SK-N-SH (cell line): ENCODE measurements at regions not wholly inside any gene's neighbourhood (a gene's known extent, or its start where the extent isn't known, plus 50 kb on each side); places are given as distances from the start of the nearest gene placed in this dataset.

Source experiments
- CTCF ChIA-PET: fragments of 300-600, 350-600 bp; formaldehyde crosslinking; extraction: SDS; loops from one replicate; lab custom pipeline; 2021; lab: Yijun Ruan, JAX
- POLR2A ChIA-PET: fragments of 350-600 bp; sonication (Branson Sonifier 250); formaldehyde crosslinking; extraction: SDS; loops from one replicate; lab custom pipeline; 2020; ENCODE audit warnings: antibody characterized with exemption, inconsistent platforms; lab: Yijun Ruan, JAX
- DNase-seq: peaks from one replicate; pipeline ENCODE4 v3.0.0; 2012
- H2AFZ ChIP-seq: fragments of 200-600 bp; sonication (generic); 2 replicates; pipeline ENCODE4 v1.8.1; 2016; ENCODE audit warnings: antibody characterized with exemption, mild to moderate bottlenecking, low read depth
- H3F3A ChIP-seq: fragments of 200-600 bp; sonication (generic); replicated peaks from 2 replicates; pipeline ENCODE3; 2016; ENCODE audit warnings: antibody characterized with exemption, mild to moderate bottlenecking; ENCODE audit not compliant: insufficient read depth
- H3K27ac ChIP-seq, 2 experiments: fragments of 200-500 bp in 1 of 2; fragments of 200-600 bp in 1 of 2; sonication (Bioruptor generic) in 1 of 2; sonication (generic), shearing (Covaris generic) in 1 of 2; 2 replicates each; pipeline versions ENCODE4 v1.5.1 to v1.6.1; 2014 to 2016; ENCODE audit warnings: low read depth in 2 of 2, inconsistent platforms in 1 of 2, low read length in 1 of 2, mild to moderate bottlenecking in 1 of 2, mixed read lengths in 1 of 2
- H3K27me3 ChIP-seq: fragments of 200-600 bp; sonication (generic), shearing (Covaris generic); 2 replicates; pipeline ENCODE4 v1.6.1; 2016; ENCODE audit warnings: mixed run types; ENCODE audit not compliant: insufficient read depth
- H3K36me3 ChIP-seq, 2 experiments: fragments of 200-500 bp in 1 of 2; fragments of 200-600 bp in 1 of 2; sonication (Bioruptor generic) in 1 of 2; sonication (generic) in 1 of 2; replicated peaks in 1 of 2; 2 replicates each; pipeline versions ENCODE3 to v1.5.1; 2014 to 2016; ENCODE audit warnings: low read length in 1 of 2, mild to moderate bottlenecking in 1 of 2; ENCODE audit not compliant: insufficient read depth in 2 of 2, control insufficient read depth in 1 of 2
- H3K4me1 ChIP-seq, 2 experiments: fragments of 200-500 bp in 1 of 2; fragments of 200-600 bp in 1 of 2; sonication (Bioruptor generic) in 1 of 2; sonication (generic), shearing (Covaris generic) in 1 of 2; 2 replicates each; pipeline versions ENCODE4 v1.5.1 to v1.6.1; 2014 to 2016; ENCODE audit warnings: low read depth in 1 of 2, low read length in 1 of 2, mixed run types in 1 of 2; ENCODE audit not compliant: insufficient read depth in 2 of 2, control insufficient read depth in 1 of 2
- H3K4me2 ChIP-seq: fragments of 200-600 bp; sonication (generic), shearing (Covaris generic); 2 replicates; pipeline ENCODE4 v1.6.1; 2017; ENCODE audit warnings: mixed run types
- H3K4me3 ChIP-seq, 2 experiments: fragments of 200-500 bp in 1 of 2; fragments of 200-600 bp in 1 of 2; sonication (Bioruptor generic) in 1 of 2; sonication (generic), shearing (Covaris generic) in 1 of 2; 2 replicates each; pipeline versions ENCODE4 v1.5.1 to v1.8.1; 2014 to 2016; ENCODE audit warnings: low read depth in 2 of 2, inconsistent platforms in 1 of 2, low read length in 1 of 2, mild to moderate bottlenecking in 1 of 2, mixed read lengths in 1 of 2, moderate library complexity in 1 of 2
- H3K79me2 ChIP-seq: fragments of 200-600 bp; sonication (generic); 2 replicates; pipeline ENCODE4 v1.8.1; 2017; ENCODE audit warnings: mild to moderate bottlenecking; ENCODE audit not compliant: insufficient read depth
- H3K9ac ChIP-seq: fragments of 200-600 bp; sonication (generic); 2 replicates; pipeline ENCODE4 v1.6.1; 2017; ENCODE audit warnings: mixed run types
- H3K9me2 ChIP-seq: fragments of 200-600 bp; sonication (generic); 2 replicates; pipeline ENCODE4 v1.6.1; 2017; ENCODE audit warnings: mixed run types
- H3K9me3 ChIP-seq: fragments of 200-600 bp; sonication (generic); 2 replicates; pipeline ENCODE4 v1.6.1; 2017; ENCODE audit warnings: mixed run types, mild to moderate bottlenecking, moderate library complexity
- H4K20me1 ChIP-seq: fragments of 200-600 bp; sonication (generic); 2 replicates; pipeline ENCODE4 v1.6.1; 2017; ENCODE audit warnings: mild to moderate bottlenecking, mixed run types; ENCODE audit not compliant: insufficient read depth
- FOXJ3 ChIP-seq: sonication (generic); formaldehyde crosslinking; IDR thresholded peaks from 2 replicates; pipeline ENCODE4 v1.5.1; 2020; ENCODE audit warnings: mild to moderate bottlenecking, missing genetic modification reagents
- FOXM1 ChIP-seq: IDR thresholded peaks from 2 replicates; pipeline ENCODE4 v1.4.0; 2012; ENCODE audit warnings: low read depth, mild to moderate bottlenecking
- GATA2 ChIP-seq: sonication (generic); formaldehyde crosslinking; IDR thresholded peaks from 2 replicates; pipeline ENCODE4 v1.5.0; 2020; ENCODE audit warnings: mild to moderate bottlenecking, missing genetic modification reagents
- IRF3 ChIP-seq: fragments of 150-350 bp; IDR thresholded peaks from 2 replicates; pipeline ENCODE4 v1.6.1; 2016; ENCODE audit warnings: mild to moderate bottlenecking, low read depth, low read length
- JUND ChIP-seq: IDR thresholded peaks from 2 replicates; pipeline ENCODE4 v1.4.0; 2012
- NRF1 ChIP-seq: IDR thresholded peaks from 2 replicates; pipeline ENCODE4 v1.6.1; 2012; ENCODE audit warnings: low read depth, mild to moderate bottlenecking, low read length
- POLR2AphosphoS5 ChIP-seq: IDR thresholded peaks from 2 replicates; pipeline ENCODE4 v1.6.1; 2012; ENCODE audit warnings: low read depth, low read length
- RFX5 ChIP-seq: IDR thresholded peaks from 2 replicates; pipeline ENCODE4 v1.6.1; 2012; ENCODE audit warnings: mild to moderate bottlenecking, improper control_type of control experiment, low read length
- SMC3 ChIP-seq: IDR thresholded peaks from 2 replicates; pipeline ENCODE4 v1.6.1; 2012; ENCODE audit warnings: low read depth, low read length, improper control_type of control experiment
- TAF1 ChIP-seq: IDR thresholded peaks from 2 replicates; pipeline ENCODE4 v1.6.1; 2012; ENCODE audit warnings: low read depth, mild to moderate bottlenecking, low read length, moderate library complexity, borderline replicate concordance
- TCF12 ChIP-seq: IDR thresholded peaks from 2 replicates; pipeline ENCODE4 v1.4.0; 2012
- TEAD4 ChIP-seq: IDR thresholded peaks from 2 replicates; pipeline ENCODE4 v1.4.0; 2012; ENCODE audit warnings: mild to moderate bottlenecking, borderline replicate concordance; ENCODE audit not compliant: insufficient read depth
- USF1 ChIP-seq: IDR thresholded peaks from 2 replicates; pipeline ENCODE4 v1.4.0; 2012; ENCODE audit warnings: low read depth, borderline replicate concordance
- ZBTB33 ChIP-seq: IDR thresholded peaks from 2 replicates; pipeline ENCODE4 v1.4.0; 2012; ENCODE audit warnings: low read depth, borderline replicate concordance
- WGBS: methylation state at CpG from one replicate; pipeline ENCODE4 v1.1.6; 2017; ENCODE audit warnings: low lambda C conversion rate; 5-methylcytosine and 5-hydroxymethylcytosine counted together

GRCh38 chrX:143935601-143936000 lies 51.7 kb downstream of the UBE2NL start:
- Histone ChIP-seq H3K79me2 (no peaks in the 10 kb centered on the region), H2AFZ (no peak overlapping the region), H3F3A (no peaks in the 10 kb centered on the region), H3K9me3 (no peaks in the 10 kb centered on the region; the same call in 1 of the 2 replicates), H3K4me2 (no peak overlapping the region), H3K9ac (no peak overlapping the region), H3K4me1 (no peaks in the 10 kb centered on the region), H3K36me3 (no peaks in the 10 kb centered on the region), H3K27ac (no peak overlapping the region), H4K20me1 (no peaks in the 10 kb centered on the region), H3K9me2 (no peaks in the 10 kb centered on the region), H3K4me3 (no peak overlapping the region), H3K27me3 (no peaks in the 10 kb centered on the region)
- ChIA-PET POLR2A (no interaction called here), CTCF (no interaction called here)
- no peak for TF ChIP-seq TAF1
- TF ChIP-seq IRF3, result no peak
- TF ChIP-seq POLR2AphosphoS5, result no peak
- no peak for TF ChIP-seq ZBTB33
- no peak for TF ChIP-seq USF1
- WGBS, result 3% methylated on average over 3 of the region's 3 CpGs
- no peak for DNase-seq

GRCh38 chrX:143940119-143940518 lies 56.2 kb downstream of the UBE2NL start:
- no peak for DNase-seq
- H3K4me3 ChIP-seq, result no peak overlapping the region
- TF ChIP-seq ZBTB33 (no peak), RFX5 (no peak), TAF1 (no peak), USF1 (no peak), SMC3 (no peak), NRF1 (no peak), FOXJ3 (CRISPR knock-in tag) (no peak), FOXM1 (no peak), JUND (no peak), POLR2AphosphoS5 (no peak), TCF12 (no peak), TEAD4 (no peak), GATA2 (no peak)
- no peaks in the 10 kb centered on the region; the same call in 1 of the 2 replicates for H3K9me3 ChIP-seq
- no peaks in the 10 kb centered on the region for H3K9me2 ChIP-seq
- no peak overlapping the region for H3K4me2 ChIP-seq
- H3F3A ChIP-seq, result no peaks in the 10 kb centered on the region
- H3K4me1 ChIP-seq, result no peaks in the 10 kb centered on the region
- WGBS, result 2% methylated on average over 5 of the region's 5 CpGs
- no peaks in the 10 kb centered on the region for H4K20me1 ChIP-seq
- H3K36me3 ChIP-seq, result no peaks in the 10 kb centered on the region
- no peaks in the 10 kb centered on the region for H3K27me3 ChIP-seq
- no peak overlapping the region for H3K9ac ChIP-seq
- ChIA-PET POLR2A (no interaction called here), CTCF (no interaction called here)
- no peak overlapping the region for H3K27ac ChIP-seq
- H2AFZ ChIP-seq, result no peak overlapping the region
- H3K79me2 ChIP-seq, result no peaks in the 10 kb centered on the region
